GM23248 (cell line): ENCODE measurements at regions not wholly inside any gene's neighbourhood (a gene's known extent, or its start where the extent isn't known, plus 50 kb on each side); places are given as distances from the start of the nearest gene placed in this dataset.

ENCODE experiments used
- DNase-seq: peaks from one replicate; pipeline ENCODE4 v3.0.0-alpha.2; 2015
- H2AFZ ChIP-seq: fragments of 200-600 bp; sonication (generic); 2 replicates; pipeline ENCODE4 v1.6.1; 2016; ENCODE audit warnings: antibody characterized with exemption
- H3F3A ChIP-seq: fragments of 200-600 bp; sonication (generic); 2 replicates; pipeline ENCODE4 v1.6.1; 2016; ENCODE audit warnings: mild to moderate bottlenecking, antibody characterized with exemption, mixed run types; ENCODE audit not compliant: insufficient read depth
- H3K27ac ChIP-seq: fragments of 200-600 bp; sonication (generic); 2 replicates; pipeline ENCODE4 v1.5.1; 2016; ENCODE audit warnings: mild to moderate bottlenecking
- H3K27me3 ChIP-seq: fragments of 200-600 bp; sonication (generic); replicated peaks from 2 replicates; pipeline ENCODE4 v1.6.1; 2016; ENCODE audit warnings: mild to moderate bottlenecking; ENCODE audit not compliant: insufficient read depth
- H3K36me3 ChIP-seq: fragments of 200-600 bp; sonication (generic); 2 replicates; pipeline ENCODE4 v1.6.1; 2016; ENCODE audit warnings: low read depth, mild to moderate bottlenecking
- H3K4me1 ChIP-seq: fragments of 200-600 bp; sonication (generic); 2 replicates; pipeline ENCODE4 v1.6.1; 2016; ENCODE audit warnings: mild to moderate bottlenecking; ENCODE audit not compliant: insufficient read depth
- H3K4me2 ChIP-seq: fragments of 200-600 bp; sonication (generic); one replicate; pipeline ENCODE4 v1.6.1; 2016; ENCODE audit warnings: mild to moderate bottlenecking; ENCODE audit not compliant: unreplicated experiment
- H3K4me3 ChIP-seq: fragments of 200-600 bp; sonication (generic); 2 replicates; pipeline ENCODE4 v1.5.1; 2016; ENCODE audit warnings: mild to moderate bottlenecking
- H3K79me2 ChIP-seq: fragments of 200-600 bp; sonication (generic); 2 replicates; pipeline ENCODE4 v1.6.1; 2016; ENCODE audit warnings: mild to moderate bottlenecking; ENCODE audit not compliant: insufficient read depth
- H3K9ac ChIP-seq: fragments of 200-600 bp; sonication (generic); 2 replicates; pipeline ENCODE4 v1.6.1; 2016; ENCODE audit warnings: mild to moderate bottlenecking
- H3K9me2 ChIP-seq: fragments of 200-600 bp; sonication (generic); 2 replicates; pipeline ENCODE4 v1.6.1; 2016; ENCODE audit warnings: mixed run types, mild to moderate bottlenecking, moderate library complexity; ENCODE audit not compliant: insufficient read depth
- H3K9me3 ChIP-seq: fragments of 200-600 bp; sonication (generic); one replicate; pipeline ENCODE4 v1.6.1; 2017; ENCODE audit warnings: low read depth
- H4K20me1 ChIP-seq: fragments of 200-600 bp; sonication (generic); 2 replicates; pipeline ENCODE4 v1.6.0; 2016; ENCODE audit not compliant: insufficient read depth
- EZH2 ChIP-seq: fragments of 200-600 bp; sonication (generic); IDR thresholded peaks from 2 replicates; pipeline ENCODE4 v1.6.1; 2018; ENCODE audit warnings: antibody characterized with exemption, mild to moderate bottlenecking; ENCODE audit not compliant: insufficient read depth, poor library complexity, severe bottlenecking
- EZH2phosphoT487 ChIP-seq: fragments of 200-600 bp; sonication (generic); IDR thresholded peaks from 2 replicates; pipeline ENCODE4 v1.6.1; 2018; ENCODE audit warnings: antibody characterized with exemption, moderate library complexity, mild to moderate bottlenecking, low read depth; ENCODE audit not compliant: insufficient read depth
- WGBS, 2 experiments: methylation state at CpG; one replicate each; pipeline ENCODE4 v1.1.6; 2015 to 2017; ENCODE audit warnings: low lambda C conversion rate in 2 of 2, low coverage in 1 of 2; ENCODE audit errors: missing lambda C conversion rate in 2 of 2; 5-methylcytosine and 5-hydroxymethylcytosine counted together
- in situ Hi-C: fragments of 300-500 bp; cut with MboI; formaldehyde crosslinking; loops from 2 replicates; pipeline ENCODE4 v1.15.0; 2020

DNA sequence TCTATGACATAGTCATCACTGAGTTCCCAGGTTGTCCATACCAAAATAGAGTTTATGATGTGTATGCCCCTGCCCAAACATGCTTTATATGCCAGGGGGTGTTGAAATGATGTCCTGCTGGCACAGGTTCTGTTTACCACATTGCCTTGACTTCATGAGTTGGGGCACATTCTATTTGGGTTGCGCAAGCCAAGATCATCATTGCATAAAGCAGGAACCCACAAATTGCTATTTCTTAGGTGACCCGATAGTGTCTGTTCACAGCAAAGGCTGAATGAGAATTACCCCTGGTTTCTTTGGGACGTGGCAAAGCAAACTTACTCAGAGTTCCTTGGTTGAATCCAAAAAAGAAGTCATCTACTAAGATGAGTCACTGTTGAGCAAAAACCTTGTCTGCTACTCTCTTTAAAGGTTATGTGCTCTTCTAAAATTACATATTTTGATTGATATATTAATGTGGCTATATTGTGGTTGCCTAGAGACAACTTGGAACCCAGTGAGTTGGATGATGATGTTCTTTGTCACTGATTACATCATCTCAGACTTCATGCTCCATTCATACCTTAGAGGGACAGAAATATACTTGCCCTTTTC lies 912.6 kb upstream of the SOX9 start:
- DNase-seq, result peak; percentile 91
- peak overlapping the region; percentile 93 for H3K27ac ChIP-seq

GRCh38 chr17:71213936-71214335 lies 906.9 kb upstream of the SOX9 start:
- no peaks in the 10 kb centered on the region for H3K79me2 ChIP-seq
- no peaks in the 10 kb centered on the region for H3K36me3 ChIP-seq
- DNase-seq, result no peak
- H3K9me3 ChIP-seq, result no peaks in the 10 kb centered on the region
- no peaks in the 10 kb centered on the region for H3K9me2 ChIP-seq
- no peak overlapping the region for H3K27ac ChIP-seq
- no peaks in the 10 kb centered on the region for H3K27me3 ChIP-seq
- H3K9ac ChIP-seq, result no peak overlapping the region
- H4K20me1 ChIP-seq, result no peaks in the 10 kb centered on the region
- H3K4me2 ChIP-seq, result no peak overlapping the region
- H3F3A ChIP-seq, result peaks cover 2% of the 10 kb centered on the region; the same call in 1 of the 2 replicates
- no peak overlapping the region for H2AFZ ChIP-seq
- no peak for TF ChIP-seq EZH2
- no peak for TF ChIP-seq EZH2phosphoT487
- H3K4me1 ChIP-seq, result no peaks in the 10 kb centered on the region
- no peak overlapping the region for H3K4me3 ChIP-seq
- 88 to 100% methylated on average over 1 of the region's 1 CpG for WGBS, 2 experiments
- in situ Hi-C loops, result no loop called here

More for the DNA sequence above, 912.6 kb upstream of the SOX9 start:
- TF ChIP-seq EZH2, result no peak
- no peak for TF ChIP-seq EZH2phosphoT487
- H3K9ac ChIP-seq, result peak overlapping the region; percentile 60
- H3K9me3 ChIP-seq, result no peaks in the 10 kb centered on the region
- H3K9me2 ChIP-seq, result no peaks in the 10 kb centered on the region
- H3K79me2 ChIP-seq, result no peaks in the 10 kb centered on the region
- no peaks in the 10 kb centered on the region for H3K36me3 ChIP-seq
- no peak overlapping the region for H3K4me3 ChIP-seq
- H3F3A ChIP-seq, result peaks cover 15% of the 10 kb centered on the region
- in situ Hi-C loops, result no loop called here
- H3K4me1 ChIP-seq, result peaks cover 12% of the 10 kb centered on the region
- H2AFZ ChIP-seq, result peak overlapping the region; percentile 36
- H3K27me3 ChIP-seq, result no peaks in the 10 kb centered on the region
- no peaks in the 10 kb centered on the region for H4K20me1 ChIP-seq
- peak overlapping the region; percentile 36 for H3K4me2 ChIP-seq
- 17 to 28% methylated on average over 3 of the region's 3 CpGs for WGBS, 2 experiments

DNA sequence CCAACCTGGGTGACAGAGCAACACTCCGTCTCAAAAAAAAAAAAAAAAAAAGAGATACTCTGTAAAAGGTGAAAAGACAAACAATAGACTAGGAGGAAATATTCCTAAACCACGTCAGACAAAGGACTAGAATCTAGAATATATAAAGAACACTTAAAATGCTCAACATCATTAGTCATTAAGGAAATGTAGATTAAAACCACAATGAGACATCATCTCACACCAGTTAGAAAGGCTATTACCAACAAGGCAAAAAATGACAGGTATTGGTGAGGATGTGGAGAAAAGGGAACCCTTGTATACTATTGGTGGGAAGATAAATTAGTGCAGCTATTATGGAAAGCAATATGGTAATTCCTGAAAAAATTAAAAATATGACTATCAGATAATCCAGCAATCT lies 903.1 kb upstream of the SOX9 start:
- no peak overlapping the region for H3K27ac ChIP-seq
- no peak for TF ChIP-seq EZH2
- no peak for TF ChIP-seq EZH2phosphoT487
- H3F3A ChIP-seq, result no peaks in the 10 kb centered on the region
- WGBS, 2 experiments, result 40 to 52% methylated on average over 1 to 2 of the region's 2 CpGs
- no peak overlapping the region for H3K4me3 ChIP-seq
- peak; percentile 3 for DNase-seq
- in situ Hi-C loops, result no loop called here
- H3K4me2 ChIP-seq, result no peak overlapping the region
- H3K4me1 ChIP-seq, result no peaks in the 10 kb centered on the region
- H3K9me2 ChIP-seq, result no peaks in the 10 kb centered on the region
- H3K9me3 ChIP-seq, result no peaks in the 10 kb centered on the region
- no peaks in the 10 kb centered on the region for H3K27me3 ChIP-seq
- H3K36me3 ChIP-seq, result no peaks in the 10 kb centered on the region
- no peaks in the 10 kb centered on the region for H3K79me2 ChIP-seq
- no peak overlapping the region for H2AFZ ChIP-seq
- no peaks in the 10 kb centered on the region for H4K20me1 ChIP-seq
- H3K9ac ChIP-seq, result no peak overlapping the region

GRCh38 chr17:71224824-71225575 lies 895.8 kb upstream of the SOX9 start:
- in situ Hi-C loops, result loop anchor here (25.0 kb wide), 1 partner anchor 1312 kb away; no protein-coding TSS in a partner anchor
- Histone ChIP-seq H3K79me2 (no peaks in the 10 kb centered on the region), H3K27me3 (no peaks in the 10 kb centered on the region), H3K27ac (no peak overlapping the region), H3F3A (no peaks in the 10 kb centered on the region), H3K4me2 (no peak overlapping the region), H3K36me3 (no peaks in the 10 kb centered on the region), H3K9me2 (no peaks in the 10 kb centered on the region), H2AFZ (no peak overlapping the region), H3K4me3 (no peak overlapping the region), H3K4me1 (no peaks in the 10 kb centered on the region), H3K9me3 (no peaks in the 10 kb centered on the region), H4K20me1 (no peaks in the 10 kb centered on the region), H3K9ac (no peak overlapping the region)
- no peak for DNase-seq
- TF ChIP-seq EZH2 (no peak), EZH2phosphoT487 (no peak)
- 88 to 92% methylated on average over 3 of the region's 3 CpGs for WGBS, 2 experiments
